Esophagus squamous epithelium (tissue), 5 donors: ENCODE measurements at regions not wholly inside any gene's neighbourhood (a gene's known extent, or its start where the extent isn't known, plus 50 kb on each side); places are given as distances from the start of the nearest gene placed in this dataset.

Source experiments
- DNase-seq: peaks from one replicate; lab custom pipeline; 2025; lab: John Stamatoyannopoulos, UW
- H3K27ac ChIP-seq, 4 donors: fragments of 200-600 bp; sonication (generic); one replicate each; pipeline ENCODE4 v1.5.1; 2016 to 2019; ENCODE audit warnings: mild to moderate bottlenecking in 1 of 4
- H3K27me3 ChIP-seq, 4 donors: fragments of 200-600 bp; sonication (generic); 1 replicate in 3 of 4; 2 replicates in 1 of 4; pipeline versions ENCODE4 v1.5.1 to v1.6.0; 2017 to 2021; ENCODE audit warnings: antibody characterized with exemption in 1 of 4
- H3K36me3 ChIP-seq, 3 donors: fragments of 200-600 bp; sonication (generic); one replicate each; pipeline ENCODE4 v1.5.1; 2016 to 2019
- H3K4me1 ChIP-seq, 3 donors: fragments of 200-600 bp; sonication (generic); one replicate each; pipeline ENCODE4 v1.5.1; 2017 to 2019
- H3K4me3 ChIP-seq, 4 donors: fragments of 200-600 bp; sonication (generic); 1 replicate in 3 of 4; 2 replicates in 1 of 4; pipeline ENCODE4 v1.5.1; 2016 to 2019; ENCODE audit warnings: mild to moderate bottlenecking in 2 of 4, moderate library complexity in 1 of 4
- H3K9me3 ChIP-seq, 3 donors: fragments of 200-600 bp; sonication (generic); one replicate each; pipeline ENCODE4 v1.5.1; 2016 to 2019
- CTCF ChIP-seq, 6 experiments: fragments of 450-650 bp in 4 of 6; fragments of 200-600 bp in 2 of 6; sonication (generic) in 2 of 6; IDR thresholded peaks; one replicate each; pipeline ENCODE4 v1.5.1; 2016 to 2019; ENCODE audit warnings: antibody characterized with exemption in 6 of 6, mild to moderate bottlenecking in 4 of 6, moderate library complexity in 4 of 6
- POLR2A ChIP-seq, 4 donors: fragments of 450-650 bp; IDR thresholded peaks; one replicate each; pipeline ENCODE4 v1.6.1; 2017; ENCODE audit warnings: antibody characterized with exemption in 4 of 4, mild to moderate bottlenecking in 4 of 4, moderate library complexity in 3 of 4
- WGBS, 2 donors: methylation state at CpG; one replicate each; pipeline ENCODE4 v1.1.5; 2018; 5-methylcytosine and 5-hydroxymethylcytosine counted together
- intact Hi-C: fragments of 100-400 bp; cut with DNase I; formaldehyde crosslinking; loops from one replicate; pipeline ENCODE4 v1.15.0; 2022
- donor health status: DM: yes; HTN: yes; CAD: no.

- Histone ChIP-seq H3K27me3 (no peaks in the 10 kb centered on the region), H3K9me3 (no peaks in the 10 kb centered on the region), H3K36me3 (no peaks in the 10 kb centered on the region), H3K4me3 (no peak overlapping the region), H3K4me1 (no peaks in the 10 kb centered on the region), H3K27ac (no peak overlapping the region)
- TF ChIP-seq POLR2A (IDR thresholded peaks at IDR 0.05) (no peak), CTCF (IDR thresholded peaks at IDR 0.05) (no peak)
- no peak for DNase-seq
- 82 to 100% methylated on average over 1 of the region's 1 CpG for WGBS, 2 donors
- intact Hi-C loops = no loop called here
These were observed 89.7 kb upstream of the DHRS4 start for GRCh38 chr14:23863836-23864235.

DNA sequence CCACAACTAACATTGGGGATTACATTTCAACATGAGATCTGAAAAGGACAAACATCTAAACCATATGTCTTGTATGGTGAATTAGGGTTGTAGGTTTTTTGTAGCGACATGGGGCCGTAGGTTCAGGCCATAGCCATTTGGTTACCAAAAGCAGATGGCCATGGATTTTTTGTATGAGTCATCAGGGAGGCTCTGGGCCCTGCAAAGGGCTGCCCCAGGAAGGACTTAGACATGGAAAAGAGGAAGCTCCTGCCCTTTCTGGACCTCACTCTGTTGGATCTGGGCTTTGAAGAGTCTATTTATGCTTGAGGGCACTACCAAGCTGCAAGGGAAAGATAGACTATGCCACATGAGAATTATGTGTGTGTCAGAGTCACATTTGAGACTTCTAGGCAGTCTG is 89.3 kb upstream of the DHRS4 start:
- H3K4me1 ChIP-seq = no peaks in the 10 kb centered on the region
- no peaks in the 10 kb centered on the region for H3K27me3 ChIP-seq
- no peak for DNase-seq
- no peak overlapping the region for H3K4me3 ChIP-seq
- 83 to 88% methylated on average over 2 of the region's 2 CpGs for WGBS, 2 donors
- no peak overlapping the region for H3K27ac ChIP-seq
- H3K36me3 ChIP-seq = no peaks in the 10 kb centered on the region
- no peaks in the 10 kb centered on the region for H3K9me3 ChIP-seq
- TF ChIP-seq CTCF (IDR thresholded peaks at IDR 0.05) = no peak
- TF ChIP-seq POLR2A (IDR thresholded peaks at IDR 0.05) = no peak
- intact Hi-C loops = no loop called here

- TF ChIP-seq CTCF (IDR thresholded peaks at IDR 0.05) (no peak), POLR2A (IDR thresholded peaks at IDR 0.05) (no peak)
- Histone ChIP-seq H3K4me1 (no peaks in the 10 kb centered on the region), H3K27me3 (no peaks in the 10 kb centered on the region), H3K4me3 (no peak overlapping the region), H3K9me3 (no peaks in the 10 kb centered on the region), H3K36me3 (no peaks in the 10 kb centered on the region), H3K27ac (no peak overlapping the region)
- DNase-seq = no peak
- intact Hi-C loops = no loop called here
- 66 to 70% methylated on average over 3 of the region's 3 CpGs for WGBS, 2 donors
These were observed 88.7 kb upstream of the DHRS4 start for GRCh38 chr14:23864861-23865260.

DNA sequence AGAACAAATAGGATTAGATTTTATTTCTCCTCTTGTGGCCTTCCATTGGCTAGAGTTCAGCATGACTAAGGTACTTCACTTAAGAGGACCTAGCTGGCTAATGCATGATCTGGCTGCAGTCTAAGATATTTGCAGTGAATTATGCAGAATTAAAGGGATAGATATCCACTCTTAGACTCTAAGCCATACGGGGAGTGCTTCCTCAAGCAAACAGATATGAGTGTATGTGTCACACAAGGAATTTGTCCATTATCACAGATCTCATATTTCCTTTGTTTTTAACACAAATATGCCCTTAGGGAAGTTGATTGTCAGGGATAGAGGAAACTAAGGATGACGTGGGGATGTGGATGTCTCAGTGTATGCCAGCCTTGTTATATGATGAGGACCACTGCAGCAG is 88.1 kb upstream of the DHRS4 start:
- no peak overlapping the region for H3K27ac ChIP-seq
- H3K27me3 ChIP-seq = no peaks in the 10 kb centered on the region
- H3K9me3 ChIP-seq = no peaks in the 10 kb centered on the region
- H3K4me3 ChIP-seq = no peak overlapping the region
- no peak for DNase-seq
- H3K4me1 ChIP-seq = no peaks in the 10 kb centered on the region
- no peaks in the 10 kb centered on the region for H3K36me3 ChIP-seq
- 40 to 45% methylated on average over 2 of the region's 2 CpGs for WGBS, 2 donors
- intact Hi-C loops = no loop called here
- TF ChIP-seq CTCF (IDR thresholded peaks at IDR 0.05) = no peak
- no peak for TF ChIP-seq POLR2A (IDR thresholded peaks at IDR 0.05)

DNA sequence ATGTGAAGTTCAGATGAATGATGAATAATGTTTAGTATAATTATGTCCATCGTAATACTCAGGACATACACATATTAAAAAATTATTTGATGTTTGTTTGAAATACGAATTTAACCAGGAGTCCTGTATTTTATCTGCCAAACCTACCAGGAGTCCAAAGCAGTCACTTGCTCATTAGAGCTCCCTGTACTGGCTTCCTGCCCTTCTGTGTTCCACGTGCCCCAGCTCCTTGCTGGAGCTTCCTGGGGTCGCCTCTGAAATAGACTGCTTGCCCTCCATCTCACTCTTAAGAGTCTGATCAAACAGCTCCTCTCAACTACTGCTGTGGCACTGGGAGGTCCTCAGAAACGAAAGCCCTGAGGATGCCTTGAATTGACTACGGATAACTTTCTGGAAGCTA is 87.3 kb upstream of the DHRS4 start:
- TF ChIP-seq POLR2A (IDR thresholded peaks at IDR 0.05) (no peak), CTCF (IDR thresholded peaks at IDR 0.05) (no peak)
- no peaks in the 10 kb centered on the region for H3K4me1 ChIP-seq
- H3K9me3 ChIP-seq = no peaks in the 10 kb centered on the region
- no peaks in the 10 kb centered on the region for H3K36me3 ChIP-seq
- no peak overlapping the region for H3K4me3 ChIP-seq
- intact Hi-C loops = no loop called here
- no peaks in the 10 kb centered on the region for H3K27me3 ChIP-seq
- H3K27ac ChIP-seq = no peak overlapping the region
- 56 to 62% methylated on average over 4 to 5 of the region's 6 CpGs for WGBS, 2 donors
- no peak for DNase-seq
